ENCODE measurements at regions not wholly inside any gene's neighbourhood (a gene's known extent, or its start where the extent isn't known, plus 50 kb on each side); places are given as distances from the start of the nearest gene placed in this dataset.

DNA sequence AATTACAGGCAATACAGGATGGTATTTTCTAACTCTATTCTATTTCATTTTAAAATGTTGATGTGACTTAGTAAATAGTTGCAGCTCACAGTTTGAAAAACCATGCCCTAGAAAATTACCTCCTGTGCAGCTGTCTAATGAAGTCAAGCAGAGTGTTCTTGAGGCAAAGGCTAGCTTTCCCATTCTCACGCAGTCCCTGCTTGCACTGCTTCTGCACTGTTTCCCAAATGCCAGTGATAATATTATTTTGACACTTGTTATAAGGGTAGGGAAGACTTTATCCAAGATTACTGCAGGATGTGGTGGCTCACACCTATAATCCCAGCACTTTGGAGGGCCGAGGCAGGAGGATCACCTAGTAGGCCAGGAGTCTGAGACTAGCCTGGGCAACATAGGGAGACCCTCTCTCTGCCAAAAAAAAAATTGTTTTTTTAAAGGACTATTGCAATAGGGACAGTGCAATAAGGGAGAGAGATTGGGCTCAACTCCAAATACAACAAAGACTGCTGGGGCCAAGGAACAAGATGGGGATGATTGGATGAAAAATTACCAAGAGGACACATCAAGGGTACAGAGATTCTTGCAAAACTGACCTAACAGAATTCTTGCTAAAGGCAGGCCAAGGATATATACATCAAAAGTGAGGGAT is 196.1 kb downstream of the LY86 start:
- DNase-seq = no peak

DNA sequence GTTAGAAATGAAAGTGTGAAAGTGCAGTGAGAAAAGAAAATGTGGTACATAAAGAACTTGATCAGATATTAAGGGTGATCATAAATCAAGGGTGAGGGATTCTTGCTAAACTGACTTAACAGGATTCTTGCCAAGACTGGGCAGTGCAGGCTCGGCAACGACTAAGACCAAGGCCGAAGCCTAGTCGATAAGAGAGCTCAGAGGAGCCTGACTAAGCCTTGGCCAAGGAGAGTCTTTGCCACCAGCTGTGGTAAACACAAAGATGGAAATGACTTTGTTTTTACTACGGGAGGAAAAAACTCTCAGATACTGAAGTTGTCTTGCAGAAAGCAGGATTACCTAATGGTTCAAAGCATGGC is 196.6 kb downstream of the LY86 start:
- no peak for DNase-seq

DNA sequence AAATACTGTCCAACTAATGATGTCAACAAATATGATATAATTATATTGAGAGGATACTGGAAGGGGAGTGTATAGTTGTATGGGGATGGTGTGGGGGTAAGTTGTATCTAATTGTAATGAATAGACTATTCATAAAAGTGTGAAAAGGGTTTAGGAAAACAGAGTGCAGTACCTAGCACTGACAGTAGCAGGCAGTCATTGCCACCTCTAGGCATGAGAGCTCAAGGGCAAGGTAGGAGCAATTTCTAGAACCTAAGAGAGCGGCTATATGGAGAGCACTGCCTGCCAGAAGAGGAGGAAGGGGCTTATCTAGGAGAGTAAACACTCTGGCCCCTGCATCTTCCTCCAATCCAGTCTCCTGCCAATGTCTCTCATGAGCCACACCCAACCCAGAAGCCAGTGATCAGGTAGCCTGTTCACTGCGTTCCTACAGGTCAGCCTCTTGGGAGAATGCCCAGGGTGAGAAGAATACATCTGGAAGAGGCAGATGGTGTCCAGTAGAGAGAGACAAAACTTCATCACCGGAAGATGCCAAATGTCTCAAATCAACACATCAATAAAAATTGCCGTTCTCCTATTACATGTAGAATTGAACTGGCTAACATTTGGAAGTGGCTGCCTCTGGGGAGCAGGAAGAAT is 200.0 kb downstream of the LY86 start:
- no peak for DNase-seq

DNA sequence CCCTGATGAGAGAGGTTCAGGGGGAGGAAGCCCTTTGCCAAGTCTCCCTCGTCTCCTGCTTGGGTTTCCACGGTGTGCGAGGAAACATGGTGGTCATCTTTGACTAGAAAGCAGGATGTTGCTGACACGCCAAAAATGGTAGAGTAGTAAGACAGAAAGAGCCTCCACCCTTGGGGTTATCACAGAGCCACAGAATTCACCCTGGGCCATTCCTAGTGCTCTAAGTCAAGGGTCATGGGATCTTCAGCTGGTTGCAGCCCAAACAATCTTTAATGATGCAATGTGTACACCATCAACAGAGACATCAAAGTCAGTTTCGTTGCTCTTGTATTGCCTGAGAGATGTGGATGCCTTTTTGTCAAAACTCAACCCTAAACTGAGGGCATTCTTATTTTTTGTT is 201.9 kb downstream of the LY86 start:
- no peak for DNase-seq

DNA sequence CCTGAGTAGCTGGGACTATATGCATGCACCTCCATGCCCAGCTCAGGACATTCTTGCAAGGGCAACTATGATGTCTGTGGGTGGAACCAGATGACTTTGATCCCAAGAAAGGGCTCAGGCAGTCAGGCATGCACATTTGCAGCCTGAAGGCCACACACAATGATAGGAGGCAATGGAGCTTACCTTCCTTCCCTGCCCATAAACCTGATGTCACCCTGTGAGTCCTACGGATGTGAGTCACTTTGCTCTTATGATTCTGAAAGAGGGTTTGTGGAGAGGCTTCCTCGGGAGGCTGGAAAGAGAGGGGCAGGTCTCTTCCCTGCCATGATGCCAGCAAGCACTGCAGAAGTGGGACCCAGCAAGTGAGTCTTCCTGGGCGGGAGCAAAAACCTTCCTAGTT is 202.4 kb downstream of the LY86 start:
- no peak for DNase-seq

DNA sequence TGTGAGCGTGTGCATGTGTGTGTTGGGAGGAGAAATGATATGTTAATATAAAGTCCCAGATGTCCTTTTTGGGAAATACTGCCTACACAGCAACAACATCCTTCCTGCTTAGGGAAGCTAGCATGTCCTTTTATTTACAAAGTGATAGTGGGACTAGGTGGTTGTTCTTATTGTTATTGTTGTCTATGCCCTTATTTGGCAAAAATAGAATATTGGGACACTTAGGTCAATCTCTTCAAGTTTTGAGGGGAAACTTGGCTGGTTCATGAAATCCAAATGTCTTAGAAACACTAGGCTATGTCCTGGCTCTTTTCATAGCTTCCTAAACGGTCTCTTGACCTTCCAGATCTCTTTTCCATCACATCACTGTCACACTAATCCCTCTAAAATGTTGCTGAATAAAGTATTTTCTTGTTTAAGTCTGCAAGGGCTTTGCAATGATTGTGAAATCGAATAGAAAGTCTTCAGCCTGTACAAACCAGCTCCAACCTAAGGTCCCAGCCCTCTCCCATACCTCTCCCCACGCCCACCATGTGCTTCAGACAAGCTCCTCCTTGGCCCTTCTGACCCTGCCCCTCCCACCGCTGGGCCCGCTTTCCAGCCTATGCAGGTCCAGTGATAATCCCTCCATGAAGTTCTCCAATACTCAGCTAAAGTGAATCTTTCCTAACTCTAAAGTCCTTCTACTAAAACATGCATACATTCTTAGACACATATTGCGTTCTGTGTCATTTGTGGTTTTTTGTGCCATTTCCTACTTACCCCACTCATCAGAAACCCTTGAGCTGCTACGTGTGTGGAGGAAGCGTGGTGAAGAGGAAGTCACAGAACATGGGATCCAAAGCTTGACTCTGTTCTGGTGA is 205.1 kb downstream of the LY86 start:
- no peak for DNase-seq

DNA sequence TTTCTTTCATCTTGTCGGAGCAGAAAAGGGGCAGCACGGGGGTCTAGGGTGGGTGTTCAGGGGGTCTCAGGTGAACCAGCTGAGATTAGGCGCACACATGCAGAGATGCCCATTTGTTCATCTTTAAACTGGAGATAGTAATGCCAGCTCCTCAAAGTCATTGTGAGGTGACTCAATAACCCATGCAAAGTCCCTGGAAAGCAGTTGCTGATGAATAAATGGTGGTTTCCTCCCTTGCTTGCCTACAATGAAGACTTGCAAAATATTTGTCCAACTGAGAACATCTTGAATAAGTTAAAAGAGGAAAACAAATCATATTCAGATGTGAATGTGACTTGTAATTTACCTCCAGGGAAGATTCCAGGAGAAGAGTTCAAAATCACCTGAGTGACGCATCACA is 206.9 kb downstream of the LY86 start:
- no peak for DNase-seq

DNA sequence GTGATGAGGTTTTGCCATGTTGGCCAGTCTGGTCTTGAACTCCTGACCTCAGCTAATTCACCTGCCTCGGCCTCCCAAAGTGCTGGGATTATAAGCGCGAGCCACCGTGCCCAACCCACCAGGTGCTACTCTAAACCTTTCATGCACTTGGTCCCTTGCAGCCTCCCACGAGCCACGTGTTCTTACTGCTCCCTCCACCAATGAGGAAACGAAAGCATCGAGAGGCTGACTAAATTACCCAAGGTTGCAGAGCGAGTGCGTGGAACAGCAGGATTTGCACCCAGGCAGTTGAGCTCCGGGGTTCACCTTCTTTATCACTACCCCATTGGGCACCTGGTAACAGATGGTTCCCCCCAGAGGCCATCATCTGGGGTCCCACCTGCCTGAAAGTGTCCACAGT is 208.3 kb downstream of the LY86 start:
- no peak for DNase-seq

DNA sequence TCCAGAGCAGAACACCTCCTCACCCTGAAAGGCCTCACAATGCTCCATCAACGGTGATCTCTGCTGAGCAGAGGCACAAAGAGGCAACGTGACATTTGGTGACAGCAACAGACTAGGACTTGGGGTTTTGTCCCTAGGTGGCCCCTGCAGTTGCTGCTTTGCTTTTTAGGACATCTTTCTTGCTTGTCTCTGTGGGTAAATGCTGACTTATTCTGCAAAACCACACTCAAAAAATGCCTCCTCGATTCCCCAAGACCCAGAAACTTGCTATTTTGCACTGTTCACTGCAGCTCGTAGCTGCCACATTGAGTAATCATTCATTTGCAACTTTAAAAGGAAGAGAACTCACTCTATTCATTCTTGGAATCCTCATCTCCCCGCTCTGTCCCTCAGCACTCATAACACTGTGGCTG is 209.9 kb downstream of the LY86 start:
- no peak for DNase-seq

DNA sequence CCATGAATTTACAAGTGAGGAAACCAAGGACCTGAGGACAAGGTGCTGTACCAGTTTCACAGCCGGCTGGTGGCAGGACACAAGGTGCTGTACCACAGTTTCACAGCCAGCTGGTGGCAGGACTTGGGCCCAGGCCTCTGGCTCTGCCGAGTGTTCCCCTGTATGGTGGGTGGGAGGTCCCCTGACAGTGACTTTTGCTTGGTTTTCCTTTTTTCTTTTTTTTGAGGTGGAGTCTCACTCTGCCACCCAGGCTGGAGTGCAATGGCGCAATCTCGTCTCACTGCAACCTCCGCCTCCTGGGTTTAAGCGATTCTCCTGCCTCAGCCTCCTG is 212.4 kb downstream of the LY86 start:
- no peak for DNase-seq

DNA sequence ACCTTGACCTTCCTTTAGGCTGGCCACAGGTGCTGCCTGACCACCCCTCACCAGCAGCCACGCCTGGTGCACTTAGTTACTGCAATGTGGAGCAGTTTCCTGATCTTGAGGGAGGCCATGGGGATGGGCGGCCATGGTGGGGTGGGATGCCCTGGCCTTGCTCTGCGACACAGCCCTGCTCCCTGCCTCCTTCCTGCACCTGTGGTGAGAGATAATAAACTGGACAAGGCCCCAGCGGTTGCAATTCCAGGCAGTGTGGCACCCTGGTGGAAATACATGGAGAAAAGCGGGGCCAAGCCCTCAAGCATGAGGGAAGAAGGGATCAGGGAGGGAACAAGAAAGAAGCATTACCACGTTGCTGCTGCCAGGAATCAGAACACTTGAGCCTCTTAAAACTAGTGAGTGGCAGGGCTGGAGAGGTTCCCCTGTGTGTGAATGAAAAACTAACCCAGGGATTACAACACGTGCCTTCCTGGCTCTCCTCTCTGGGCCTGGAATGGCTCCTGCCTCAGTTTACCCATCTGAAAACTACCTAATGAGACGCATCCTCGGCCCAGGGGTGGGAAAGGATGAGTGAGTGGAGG is 213.2 kb downstream of the LY86 start:
- DNase-seq = no peak

DNA sequence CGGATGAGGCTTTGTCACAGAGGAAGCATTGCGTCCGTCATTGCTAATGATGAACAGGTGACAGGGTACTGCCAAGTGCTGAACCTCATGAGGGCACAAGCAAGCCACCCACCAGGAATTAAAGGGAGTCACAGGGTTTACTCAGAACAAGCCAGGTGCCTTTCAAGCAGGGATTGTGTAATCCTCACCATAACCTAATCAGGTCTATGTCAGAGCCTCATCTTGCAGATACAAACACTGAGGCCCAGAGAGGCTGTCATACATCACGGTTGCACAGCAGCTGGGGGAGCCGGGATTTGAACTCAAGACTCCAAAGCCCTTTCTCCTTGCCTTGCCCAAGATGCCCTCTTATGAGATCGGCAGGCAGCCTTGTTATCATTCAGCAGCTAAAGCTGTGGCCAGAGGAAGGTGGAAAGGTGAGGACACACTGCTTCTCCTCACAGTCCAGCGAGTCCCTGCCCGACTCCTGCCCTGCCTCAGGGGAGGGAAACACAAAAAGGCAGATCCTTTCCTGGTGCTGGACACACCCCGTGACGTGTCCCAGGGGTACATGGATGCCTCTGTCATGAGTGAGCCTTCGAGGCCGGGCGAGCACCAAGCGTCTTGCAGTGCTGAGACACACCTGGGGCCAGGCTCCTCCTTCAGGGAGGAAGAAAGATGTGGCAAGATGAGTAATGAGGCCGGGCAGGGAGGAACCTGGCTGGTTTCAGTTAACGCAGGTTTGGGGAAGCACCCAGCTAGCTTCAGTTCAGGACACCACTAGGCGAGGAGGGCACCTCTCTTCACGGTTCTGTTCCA is 214.9 kb downstream of the LY86 start:
- no peak for DNase-seq

DNA sequence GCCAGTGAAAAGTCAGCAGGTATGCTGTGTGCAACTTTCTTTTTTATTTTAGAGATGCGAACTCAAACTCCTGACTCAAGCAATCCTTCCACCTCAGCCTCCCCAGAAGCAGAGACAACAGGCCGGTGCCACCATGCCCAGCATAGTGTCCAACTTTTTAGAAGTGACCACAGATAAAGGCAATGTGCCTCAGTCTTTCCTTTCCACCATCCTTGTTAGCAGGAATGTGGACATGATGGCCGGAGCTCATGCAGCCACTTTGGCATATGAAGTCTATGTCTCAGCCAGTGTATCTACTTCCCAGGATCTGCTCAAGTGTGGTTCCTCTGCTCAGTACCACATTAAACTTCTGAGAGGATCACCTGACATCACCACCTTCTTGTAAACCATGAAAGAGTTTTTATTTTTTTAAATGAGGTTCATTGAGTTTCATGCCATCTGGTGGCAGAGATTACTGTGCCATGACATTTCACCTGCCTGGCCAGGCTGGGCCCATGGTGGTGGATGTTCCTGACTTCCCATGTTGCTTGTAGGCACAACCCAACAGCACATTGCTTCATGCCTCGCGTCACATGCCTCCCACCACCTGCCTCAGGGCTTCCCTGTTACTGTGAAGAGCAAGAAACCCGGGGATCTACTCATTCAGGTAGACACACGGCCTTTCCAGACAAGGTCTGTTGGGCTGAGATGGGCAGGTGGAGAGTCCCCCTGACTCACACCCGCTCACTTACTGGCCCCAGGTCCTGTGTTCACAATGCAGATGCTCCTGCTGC is 216.5 kb downstream of the LY86 start:
- DNase-seq = no peak

DNA sequence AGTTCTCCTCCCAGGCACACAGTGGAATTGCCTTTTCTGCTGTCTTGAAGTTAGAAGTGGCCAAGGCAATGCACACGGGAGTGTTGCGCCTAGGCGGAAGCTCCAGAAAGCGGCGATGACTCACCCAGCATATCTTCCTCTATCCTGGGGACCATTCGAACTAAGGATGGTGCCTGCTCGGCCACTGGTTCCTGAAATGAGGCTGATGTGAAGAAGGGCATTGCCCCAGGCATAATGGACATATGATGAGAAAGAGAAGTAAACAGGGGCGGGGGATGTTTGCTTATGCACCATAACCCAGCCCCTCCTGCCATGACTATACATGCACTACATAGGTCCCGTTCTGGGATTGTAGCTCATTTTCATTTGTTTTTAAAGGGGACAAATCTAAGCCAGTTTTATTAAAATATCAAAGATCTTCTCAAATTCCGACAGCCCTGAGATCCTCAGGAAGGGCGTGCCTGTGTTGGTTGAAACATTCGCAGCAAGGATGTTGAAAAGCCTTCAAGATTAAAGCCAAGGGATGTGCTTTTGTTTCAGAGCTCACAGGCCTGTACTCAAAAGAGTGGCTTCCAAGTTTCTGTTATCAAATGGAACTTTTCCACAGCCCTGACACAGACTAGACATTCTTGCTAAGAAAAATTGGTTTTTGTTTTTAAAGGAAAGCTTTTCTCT is 218.5 kb downstream of the LY86 start:
- DNase-seq = no peak

DNA sequence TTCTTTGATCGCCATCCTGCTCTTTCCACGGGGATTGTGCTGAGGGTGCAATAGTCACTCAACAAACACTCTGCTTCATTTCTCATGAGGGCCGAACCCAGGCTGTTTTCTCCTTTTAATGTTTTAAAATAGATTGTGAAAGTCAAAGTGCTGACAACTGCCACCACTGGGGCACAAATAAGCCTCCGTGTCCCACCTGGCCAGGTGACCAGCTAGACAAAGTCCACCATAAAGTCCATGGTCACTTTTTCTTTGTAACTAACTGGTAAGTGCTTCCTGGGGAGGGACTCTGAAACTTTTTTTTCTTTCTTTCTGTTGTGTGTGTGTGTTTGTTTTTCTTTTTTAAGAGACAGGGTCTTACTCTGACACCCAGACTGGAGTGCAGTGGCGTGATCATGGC is 219.8 kb downstream of the LY86 start:
- DNase-seq = no peak

DNA sequence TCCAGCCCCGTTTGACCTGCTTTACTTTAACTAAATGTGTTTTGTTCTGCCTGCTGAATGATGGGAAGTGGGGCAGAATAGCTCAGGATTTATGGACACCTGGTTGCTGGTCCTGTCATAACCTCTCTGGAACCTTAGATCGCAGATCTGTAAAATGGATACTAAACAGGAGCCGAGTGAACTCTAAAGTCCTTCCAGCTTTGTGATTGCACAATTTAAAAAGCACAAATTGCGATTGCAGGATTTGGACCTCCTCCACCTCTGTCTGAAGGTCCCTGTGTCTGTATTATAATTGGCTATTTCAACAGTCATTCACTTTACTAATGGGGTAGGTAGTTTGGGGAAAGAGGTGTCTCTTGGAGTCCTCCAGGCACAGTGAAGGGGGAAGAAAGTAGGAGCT is 220.4 kb downstream of the LY86 start:
- no peak for DNase-seq

DNA sequence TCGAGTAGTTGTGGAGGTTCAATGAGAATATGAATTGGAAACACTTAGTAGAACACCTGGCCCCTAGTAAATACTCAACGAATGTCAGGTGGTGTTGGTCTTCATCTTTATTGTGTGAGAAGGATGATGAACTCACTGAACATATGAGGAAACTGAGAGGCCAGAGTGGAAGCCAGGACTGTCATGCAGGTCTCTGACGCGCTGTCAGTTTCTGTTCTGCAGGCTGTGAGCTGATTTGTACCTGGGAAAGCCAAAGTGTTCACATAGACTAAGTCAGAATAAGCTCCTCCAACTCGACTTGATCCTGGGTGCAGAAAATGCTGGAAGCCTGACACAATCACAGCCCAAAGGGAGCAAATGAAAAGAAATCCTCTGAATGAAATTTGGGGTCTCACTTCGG is 222.2 kb downstream of the LY86 start:
- DNase-seq = no peak

DNA sequence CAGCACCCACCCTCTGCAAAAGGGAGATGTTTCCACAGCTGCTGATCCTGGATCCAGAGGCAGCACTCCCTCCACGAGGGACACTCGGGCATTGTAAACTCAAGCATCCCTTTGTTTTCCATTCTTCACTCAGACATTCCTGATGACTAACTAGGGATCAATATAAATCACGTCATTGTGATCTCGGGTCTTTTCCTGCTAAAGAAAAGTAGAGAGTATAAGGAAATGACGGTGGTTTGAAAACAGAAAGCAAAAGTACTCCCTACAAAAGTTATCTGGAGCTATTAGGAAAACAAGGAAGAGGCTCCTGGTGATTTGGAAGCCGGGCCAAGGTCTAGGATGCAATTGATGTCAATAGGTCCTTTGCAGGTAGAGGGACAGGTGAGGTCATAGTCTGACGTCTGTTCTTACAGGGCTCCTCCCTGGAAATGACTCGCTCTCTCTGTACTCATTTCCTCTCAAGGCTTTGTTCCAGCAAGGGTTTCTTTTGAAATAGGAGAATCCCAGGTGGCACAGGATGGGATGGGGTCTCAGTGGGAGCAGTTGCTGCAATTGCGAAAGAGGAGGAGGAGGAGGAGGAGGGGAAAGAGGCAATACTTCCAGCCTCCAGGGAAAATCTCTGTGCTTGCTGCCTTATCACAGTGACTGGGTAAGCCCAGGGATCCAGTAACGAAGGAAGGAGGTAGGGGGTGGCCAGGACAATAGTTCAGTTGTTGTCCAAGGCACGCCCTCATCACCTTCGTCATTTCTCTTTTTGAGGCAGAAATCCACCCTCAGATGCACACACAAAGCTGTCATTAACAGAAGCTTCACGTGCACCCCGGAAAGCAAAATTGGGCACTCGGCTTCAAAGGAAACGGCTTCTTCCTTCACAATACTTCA is 222.8 kb downstream of the LY86 start:
- no peak for DNase-seq

DNA sequence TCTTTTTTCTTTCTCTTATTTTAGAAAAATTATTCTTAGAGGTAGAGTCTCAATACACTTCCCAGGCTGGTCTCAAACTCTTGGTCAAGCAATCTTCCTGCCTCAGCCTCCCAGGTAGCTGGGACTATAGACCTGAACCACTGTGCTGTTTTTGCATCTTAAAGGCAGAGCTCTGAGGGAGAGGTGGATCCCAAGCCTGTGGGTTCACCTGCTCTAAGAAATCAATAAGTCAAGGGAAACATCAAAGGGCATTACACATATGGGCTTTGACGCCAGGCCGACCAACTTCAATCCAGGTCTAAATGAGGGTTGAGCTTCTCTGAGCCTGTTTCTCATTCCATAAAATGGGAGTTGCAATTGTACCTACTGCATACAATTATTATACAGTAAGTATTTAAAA is 223.9 kb downstream of the LY86 start:
- DNase-seq = no peak

DNA sequence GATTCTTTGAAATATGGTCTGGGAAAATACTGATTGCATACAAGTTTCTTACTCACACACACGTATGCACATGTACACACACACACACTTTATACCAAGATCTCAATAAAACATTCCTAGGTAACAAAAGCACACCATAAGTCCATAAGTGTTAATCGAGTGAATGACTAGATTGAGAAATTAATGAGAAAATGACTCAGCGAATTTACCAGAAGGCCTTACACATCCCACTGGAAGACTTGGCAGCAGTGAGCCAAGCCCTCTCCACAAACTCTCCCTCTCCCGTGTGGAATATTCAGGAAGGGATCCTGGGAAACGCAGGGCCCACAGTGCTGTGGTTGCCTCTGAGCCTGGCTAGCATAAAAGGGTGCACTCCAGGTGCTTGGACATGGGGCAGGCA is 227.2 kb downstream of the LY86 start:
- no peak for DNase-seq

DNA sequence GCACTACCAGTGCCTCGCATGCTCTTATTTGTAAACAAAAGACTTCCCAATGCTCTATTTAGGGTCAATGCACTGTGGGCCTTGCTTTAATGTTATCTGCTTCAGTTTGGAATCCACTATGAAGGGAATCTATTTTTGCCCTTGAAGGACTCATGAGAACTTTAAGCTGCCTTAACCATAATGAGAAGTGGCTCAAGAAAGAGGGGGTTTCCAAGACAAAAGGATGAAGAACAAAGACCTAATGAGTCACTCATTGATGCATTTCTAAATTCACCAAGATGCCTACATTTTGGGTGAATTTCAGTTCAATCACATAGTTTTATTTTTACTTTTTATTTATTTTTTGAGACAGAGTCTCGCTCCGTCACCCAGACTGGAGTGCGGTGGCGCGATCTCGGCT is 228.2 kb downstream of the LY86 start:
- DNase-seq = no peak

Data from activated CD4-positive, CD25-positive, alpha-beta regulatory T cell treated with anti-CD3 and anti-CD28 coated beads, Interleukin-2, amount 50 U/mL, for 72 hours (primary cell).